Endothelial cell of umbilical vein (primary cell): ENCODE measurements at regions not wholly inside any gene's neighbourhood (a gene's known extent, or its start where the extent isn't known, plus 50 kb on each side); places are given as distances from the start of the nearest gene placed in this dataset.

Experiments
- BruUV-seq: library from RNA; stranded (reverse); fragments of 400-500 nt; replicated peaks from 2 replicates; lab custom pipeline; 2021; lab: Mats Ljungman, UMichigan
- CTCF ChIA-PET: fragments of 300-600, 350-600 bp; sonication (Branson Sonifier 250); formaldehyde crosslinking; loops from one replicate; lab custom pipeline; 2021; ENCODE audit warnings: antibody characterized with exemption, inconsistent platforms; lab: Charles Lee
- POLR2A ChIA-PET: fragments of 300-600, 350-600 bp; sonication (Branson Sonifier 250); formaldehyde crosslinking; loops from one replicate; lab custom pipeline; 2021; ENCODE audit warnings: antibody characterized with exemption, inconsistent platforms; lab: Charles Lee
- DNase-seq: peaks from one replicate; pipeline ENCODE4 v3.0.0-alpha.2; 2011; ENCODE audit warnings: low read depth, low spot score
- FAIRE-seq: peaks from 2 replicates; lab custom pipeline; 2011; peaks lifted over from hg19 to GRCh38; lab: Jason Lieb, UNC
- H2AFZ ChIP-seq: 2 replicates; pipeline ENCODE4 v1.6.0; 2012; ENCODE audit warnings: low read depth, low read length, control low read depth, inconsistent platforms
- H3K27ac ChIP-seq: 2 replicates; pipeline ENCODE4 v1.5.1; 2011; ENCODE audit warnings: low read depth, mild to moderate bottlenecking, control low read depth, low read length, moderate library complexity; ENCODE audit not compliant: insufficient read depth
- H3K27me3 ChIP-seq, 2 experiments: 2 replicates each; pipeline versions ENCODE4 v1.6.0 to v1.6.1; 2011; ENCODE audit warnings: low read length in 2 of 2, mixed read lengths in 1 of 2; ENCODE audit not compliant: control insufficient read depth in 2 of 2, insufficient read depth in 2 of 2
- H3K36me3 ChIP-seq, 2 experiments: 2 replicates in 1 of 2; 3 replicates in 1 of 2; pipeline ENCODE4 v1.5.1; 2011; ENCODE audit warnings: low read length in 2 of 2, mild to moderate bottlenecking in 1 of 2, moderate library complexity in 1 of 2; ENCODE audit not compliant: control insufficient read depth in 2 of 2, insufficient read depth in 2 of 2; ENCODE audit errors: extremely low read depth in 1 of 2
- H3K4me1 ChIP-seq: 3 replicates; pipeline ENCODE4 v1.5.1; 2011; ENCODE audit warnings: mild to moderate bottlenecking, low read length; ENCODE audit not compliant: control insufficient read depth, insufficient read depth; ENCODE audit errors: extremely low read depth
- H3K4me2 ChIP-seq: 2 replicates; pipeline ENCODE4 v1.6.1; 2011; ENCODE audit warnings: low read length, control low read depth, mixed read lengths; ENCODE audit not compliant: insufficient read depth
- H3K4me3 ChIP-seq, 3 experiments: fragments of 200-600 bp in 1 of 3; sonication (generic), shearing (Covaris generic) in 1 of 3; replicated peaks in 1 of 3; 2 replicates each; pipeline ENCODE4 v1.5.1; 2011 to 2016; ENCODE audit warnings: control low read depth in 3 of 3, low read length in 3 of 3, mild to moderate bottlenecking in 2 of 3, inconsistent platforms in 1 of 3, low read depth in 1 of 3, moderate library complexity in 1 of 3; ENCODE audit not compliant: insufficient read depth in 1 of 3
- H3K79me2 ChIP-seq: 2 replicates; pipeline ENCODE4 v1.6.0; 2012; ENCODE audit warnings: low read length, inconsistent platforms; ENCODE audit not compliant: control insufficient read depth, insufficient read depth
- H3K9ac ChIP-seq: replicated peaks from 2 replicates; pipeline ENCODE3; 2011; ENCODE audit warnings: low read length, control low read depth; ENCODE audit not compliant: insufficient read depth; ENCODE audit errors: extremely low read depth
- H3K9me1 ChIP-seq: replicated peaks from 3 replicates; pipeline ENCODE4 v1.6.0; 2011; ENCODE audit warnings: mild to moderate bottlenecking, low read length; ENCODE audit not compliant: control insufficient read depth, insufficient read depth; ENCODE audit errors: extremely low read depth
- H3K9me3 ChIP-seq: replicated peaks from 2 replicates; pipeline ENCODE4 v1.5.1; 2012; ENCODE audit warnings: low read length, inconsistent platforms; ENCODE audit not compliant: control insufficient read depth, insufficient read depth
- H4K20me1 ChIP-seq: replicated peaks from 2 replicates; pipeline ENCODE3; 2011; ENCODE audit warnings: mild to moderate bottlenecking, low read length; ENCODE audit not compliant: control insufficient read depth, insufficient read depth; ENCODE audit errors: extremely low read depth
- EZH2 ChIP-seq: IDR thresholded peaks from 2 replicates; pipeline ENCODE4 v1.6.1; 2012; ENCODE audit warnings: borderline replicate concordance, low read depth, mild to moderate bottlenecking, moderate library complexity, low read length, inconsistent platforms; ENCODE audit not compliant: severe bottlenecking
- FOS ChIP-seq: IDR thresholded peaks from 2 replicates; pipeline ENCODE4 v1.6.1; 2011; ENCODE audit warnings: mild to moderate bottlenecking, low read length, moderate library complexity, borderline replicate concordance; ENCODE audit not compliant: insufficient read depth
- GATA2 ChIP-seq: IDR thresholded peaks from 2 replicates; pipeline ENCODE4 v1.7.0; 2011; ENCODE audit warnings: low read depth, mild to moderate bottlenecking, moderate library complexity, mixed read lengths, low read length; ENCODE audit not compliant: insufficient read length, insufficient read depth
- JUN ChIP-seq: IDR thresholded peaks from 2 replicates; pipeline ENCODE4 v1.6.1; 2011; ENCODE audit warnings: borderline replicate concordance, low read depth; ENCODE audit not compliant: insufficient read length, insufficient read depth
- MAX ChIP-seq: IDR thresholded peaks from 2 replicates; pipeline ENCODE4 v1.6.1; 2011; ENCODE audit not compliant: insufficient read depth, insufficient read length
- MYC ChIP-seq: IDR thresholded peaks from one replicate; pipeline ENCODE4 v1.6.1; 2011; ENCODE audit warnings: mild to moderate bottlenecking, low read depth, low read length
- POLR2A ChIP-seq: IDR thresholded peaks from 2 replicates; pipeline ENCODE4 v1.6.1; 2012; ENCODE audit warnings: low read depth, mild to moderate bottlenecking, control low read depth, low read length
- POLR2AphosphoS5 ChIP-seq: IDR thresholded peaks from 2 replicates; pipeline ENCODE4 v1.6.1; 2012; ENCODE audit warnings: low read depth, mild to moderate bottlenecking, control low read depth, low read length, moderate library complexity; ENCODE audit not compliant: insufficient read depth
- dilution Hi-C: fragments of 300-500 bp; cut with MboI; formaldehyde crosslinking; loops from one replicate; pipeline ENCODE4 v1.15.0; 2019; ENCODE audit warnings: low sequenced_read_pairs; ENCODE audit not compliant: extremely low pct_ligation_motif_present
- intact Hi-C: fragments of 100-400 bp; cut with micrococcal nuclease; formaldehyde crosslinking; loops from one replicate; pipeline ENCODE4 v1.10.0; 2022
- TF ChIP-seq, protein P1 (sequence below), 2 donors: IDR thresholded peaks; 1 replicate in 1 of 2; 2 replicates in 1 of 2; pipeline ENCODE4 v1.5.1; 2011; ENCODE audit warnings: low read length in 2 of 2, mild to moderate bottlenecking in 2 of 2, moderate library complexity in 2 of 2, control low read depth in 1 of 2, inconsistent platforms in 1 of 2, low read depth in 1 of 2; ENCODE audit not compliant: insufficient read depth in 1 of 2; ENCODE audit errors: extremely low read depth in 1 of 2

DNA sequence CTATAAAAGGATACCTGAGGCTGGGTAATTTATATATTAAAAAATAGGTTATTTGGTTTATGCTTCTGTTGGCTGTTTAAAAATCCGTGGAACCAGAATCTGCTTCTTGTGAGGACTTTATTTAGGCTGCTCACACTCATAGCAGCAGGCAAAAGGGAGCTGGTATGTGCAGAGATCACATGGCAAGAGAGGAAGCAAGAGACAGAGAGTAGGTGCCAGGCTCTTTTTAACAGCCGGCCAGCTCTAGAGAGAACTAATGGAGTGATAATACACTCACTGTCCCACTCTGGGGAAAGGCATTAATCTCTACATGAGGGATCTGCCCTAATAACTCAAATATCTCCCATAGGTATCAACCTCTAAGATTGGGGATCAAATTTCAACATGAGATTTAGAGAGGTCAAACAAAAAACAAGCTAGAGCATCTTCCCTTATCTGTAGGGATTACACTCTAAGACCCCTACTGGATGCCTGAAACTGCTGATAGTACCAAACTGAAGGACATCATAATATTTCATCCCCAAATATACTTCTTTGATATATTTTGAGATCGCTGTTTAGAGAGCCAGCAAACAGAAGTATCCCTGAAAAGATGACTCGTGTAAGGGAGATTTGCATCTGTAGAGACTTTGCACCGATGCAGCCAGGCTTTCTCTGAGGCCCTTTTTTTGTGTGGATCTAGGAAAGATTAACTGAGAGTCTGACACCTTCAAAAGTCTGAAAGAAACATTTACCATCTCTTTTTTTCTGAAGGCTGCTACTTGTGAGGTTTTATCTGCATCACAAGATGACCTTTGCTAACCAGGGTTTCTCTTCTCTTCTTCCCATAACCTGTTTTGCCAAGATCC, 717.0 kb upstream of the MBL2 start:
- Histone ChIP-seq H3K9me1 (no peaks in the 10 kb centered on the region), H3K27me3 (no peaks in the 10 kb centered on the region), H2AFZ (no peak overlapping the region), H3K79me2 (no peaks in the 10 kb centered on the region), H3K4me2 (no peak overlapping the region), H4K20me1 (no peaks in the 10 kb centered on the region), H3K27ac (no peak overlapping the region), H3K9me3 (no peaks in the 10 kb centered on the region), H3K9ac (no peak overlapping the region), H3K36me3 (no peaks in the 10 kb centered on the region), H3K4me3 (no peak overlapping the region), H3K4me1 (no peaks in the 10 kb centered on the region)
- DNase-seq (no peak), FAIRE-seq (no peak)
- dilution Hi-C loops: no loop called here
- no TSS peak for BruUV-seq
- intact Hi-C loops: no loop called here
- CTCF ChIA-PET: no interaction called here
- POLR2A ChIA-PET: no interaction called here
- TF ChIP-seq, protein P1, sequence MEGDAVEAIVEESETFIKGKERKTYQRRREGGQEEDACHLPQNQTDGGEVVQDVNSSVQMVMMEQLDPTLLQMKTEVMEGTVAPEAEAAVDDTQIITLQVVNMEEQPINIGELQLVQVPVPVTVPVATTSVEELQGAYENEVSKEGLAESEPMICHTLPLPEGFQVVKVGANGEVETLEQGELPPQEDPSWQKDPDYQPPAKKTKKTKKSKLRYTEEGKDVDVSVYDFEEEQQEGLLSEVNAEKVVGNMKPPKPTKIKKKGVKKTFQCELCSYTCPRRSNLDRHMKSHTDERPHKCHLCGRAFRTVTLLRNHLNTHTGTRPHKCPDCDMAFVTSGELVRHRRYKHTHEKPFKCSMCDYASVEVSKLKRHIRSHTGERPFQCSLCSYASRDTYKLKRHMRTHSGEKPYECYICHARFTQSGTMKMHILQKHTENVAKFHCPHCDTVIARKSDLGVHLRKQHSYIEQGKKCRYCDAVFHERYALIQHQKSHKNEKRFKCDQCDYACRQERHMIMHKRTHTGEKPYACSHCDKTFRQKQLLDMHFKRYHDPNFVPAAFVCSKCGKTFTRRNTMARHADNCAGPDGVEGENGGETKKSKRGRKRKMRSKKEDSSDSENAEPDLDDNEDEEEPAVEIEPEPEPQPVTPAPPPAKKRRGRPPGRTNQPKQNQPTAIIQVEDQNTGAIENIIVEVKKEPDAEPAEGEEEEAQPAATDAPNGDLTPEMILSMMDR (IDR thresholded peaks at IDR 0.05; ENCODE audit: extremely low read depth in 1 of 2, insufficient read depth in 1 of 2, low read depth in 1 of 2, low read length in 2 of 2): no peak
- no peak for TF ChIP-seq EZH2
- no peak for TF ChIP-seq POLR2A
- no peak for TF ChIP-seq JUN
- TF ChIP-seq GATA2: no peak
- TF ChIP-seq MAX: no peak
- TF ChIP-seq MYC: no peak
- no peak for TF ChIP-seq POLR2AphosphoS5
- no peak for TF ChIP-seq FOS
